ENCODE measurements at regions not wholly inside any gene's neighbourhood (a gene's known extent, or its start where the extent isn't known, plus 50 kb on each side); places are given as distances from the start of the nearest gene placed in this dataset.

- in situ Hi-C loops (cut with MboI; ENCODE audit: low sequenced_read_pairs, unreplicated experiment) = no loop called here
- no peak for TF ChIP-seq CTCF (IDR thresholded peaks at IDR 0.05; ENCODE audit: borderline replicate concordance, control extremely low read depth, extremely low read depth, insufficient read depth, missing control alignments)
- no peak for DNase-seq (ENCODE audit: low spot score)
Measured at GRCh38 chr1:80924290-80924689, 876.4 kb upstream of the ADGRL2 start.

- in situ Hi-C loops (cut with MboI; ENCODE audit: low sequenced_read_pairs, unreplicated experiment) = no loop called here
- no peak for DNase-seq (ENCODE audit: low spot score)
- TF ChIP-seq CTCF (IDR thresholded peaks at IDR 0.05; ENCODE audit: borderline replicate concordance, control extremely low read depth, extremely low read depth, insufficient read depth, missing control alignments) = no peak
Measured at GRCh38 chr1:80922906-80923305, 877.8 kb upstream of the ADGRL2 start.

GRCh38 chr1:80919426-80919825, 881.3 kb upstream of the ADGRL2 start:
- in situ Hi-C loops (cut with MboI; ENCODE audit: low sequenced_read_pairs, unreplicated experiment) = no loop called here
- DNase-seq (ENCODE audit: low spot score) = no peak
- TF ChIP-seq CTCF (IDR thresholded peaks at IDR 0.05; ENCODE audit: borderline replicate concordance, control extremely low read depth, extremely low read depth, insufficient read depth, missing control alignments) = no peak

- in situ Hi-C loops (cut with MboI; ENCODE audit: low sequenced_read_pairs, unreplicated experiment) = no loop called here
- no peak for TF ChIP-seq CTCF (IDR thresholded peaks at IDR 0.05; ENCODE audit: borderline replicate concordance, control extremely low read depth, extremely low read depth, insufficient read depth, missing control alignments)
- DNase-seq (ENCODE audit: low spot score) = no peak
Measured at GRCh38 chr1:80918380-80918779, 882.4 kb upstream of the ADGRL2 start.

GRCh38 chr1:80917826-80918225, 882.9 kb upstream of the ADGRL2 start:
- no peak for DNase-seq (ENCODE audit: low spot score)
- TF ChIP-seq CTCF (IDR thresholded peaks at IDR 0.05; ENCODE audit: borderline replicate concordance, control extremely low read depth, extremely low read depth, insufficient read depth, missing control alignments) = no peak

GRCh38 chr1:80917225-80917624, 883.5 kb upstream of the ADGRL2 start:
- no peak for DNase-seq (ENCODE audit: low spot score)
- TF ChIP-seq CTCF (IDR thresholded peaks at IDR 0.05; ENCODE audit: borderline replicate concordance, control extremely low read depth, extremely low read depth, insufficient read depth, missing control alignments) = no peak
- in situ Hi-C loops (cut with MboI; ENCODE audit: low sequenced_read_pairs, unreplicated experiment) = no loop called here

More at GRCh38 chr1:80917826-80918225, 882.9 kb upstream of the ADGRL2 start:
- in situ Hi-C loops (cut with MboI; ENCODE audit: low sequenced_read_pairs, unreplicated experiment) = no loop called here

GRCh38 chr1:80915491-80915890, 885.2 kb upstream of the ADGRL2 start:
- in situ Hi-C loops (cut with MboI; ENCODE audit: low sequenced_read_pairs, unreplicated experiment) = no loop called here
- no peak for TF ChIP-seq CTCF (IDR thresholded peaks at IDR 0.05; ENCODE audit: borderline replicate concordance, control extremely low read depth, extremely low read depth, insufficient read depth, missing control alignments)
- no peak for DNase-seq (ENCODE audit: low spot score)
